SU-DHL-6 (cell line): ENCODE measurements at regions not wholly inside any gene's neighbourhood (a gene's known extent, or its start where the extent isn't known, plus 50 kb on each side); places are given as distances from the start of the nearest gene placed in this dataset.

ENCODE experiments used
- CTCF ChIP-seq: fragments of 200-600 bp; sonication (generic); IDR thresholded peaks from one replicate; pipeline ENCODE4 v1.5.1; 2017; ENCODE audit warnings: antibody characterized with exemption, mild to moderate bottlenecking, low read length, moderate library complexity; ENCODE audit not compliant: insufficient read depth, poor library complexity, severe bottlenecking
- EZH2phosphoT487 ChIP-seq: fragments of 200-600 bp; sonication (generic), shearing (Covaris generic); conservative IDR thresholded peaks from 2 replicates; pipeline ENCODE4 v1.6.1; 2018; ENCODE audit warnings: mild to moderate bottlenecking, antibody characterized with exemption, low read length, moderate library complexity, mixed read lengths

GRCh38 chrX:35499071-35499862, 298.9 kb upstream of the MAGEB16 start:
- TF ChIP-seq CTCF (no peak), EZH2phosphoT487 (no peak)
